HEK293 (cell line): ENCODE measurements at regions not wholly inside any gene's neighbourhood (a gene's known extent, or its start where the extent isn't known, plus 50 kb on each side); places are given as distances from the start of the nearest gene placed in this dataset.

Experiments
- CTCF ChIA-PET: fragments of 350-600 bp; formaldehyde crosslinking; extraction: SDS; loops from one replicate; lab custom pipeline; 2021; ENCODE audit warnings: antibody characterized with exemption; lab: Yijun Ruan, JAX
- POLR2A ChIA-PET: fragments of 300-600 bp; formaldehyde crosslinking; extraction: SDS; loops from one replicate; lab custom pipeline; 2020; ENCODE audit warnings: antibody characterized with exemption, inconsistent platforms; lab: Yijun Ruan, JAX
- H3K27ac ChIP-seq: fragments of 200-500 bp; sonication (Bioruptor generic); 2 replicates; pipeline ENCODE4 v1.5.1; 2014; ENCODE audit warnings: low read depth, low read length, control low read depth, inconsistent platforms; ENCODE audit errors: extremely low read depth
- H3K36me3 ChIP-seq, 2 experiments: fragments of 200-500 bp in 1 of 2; sonication (Bioruptor generic) in 1 of 2; 1 replicate in 1 of 2; 2 replicates in 1 of 2; pipeline ENCODE4 v1.5.1; 2014 to 2017; ENCODE audit warnings: inconsistent platforms in 2 of 2, low read length in 2 of 2; ENCODE audit not compliant: control insufficient read depth in 2 of 2, insufficient read depth in 1 of 2
- H3K4me1 ChIP-seq: fragments of 200-500 bp; sonication (Bioruptor generic); 2 replicates; pipeline ENCODE4 v1.5.1; 2014; ENCODE audit warnings: mild to moderate bottlenecking, low read length, inconsistent platforms; ENCODE audit not compliant: control insufficient read depth, insufficient read depth
- H3K4me3 ChIP-seq: 2 replicates; pipeline ENCODE4 v1.5.1; 2011; ENCODE audit warnings: low read depth, mild to moderate bottlenecking, control low read depth, low read length, moderate library complexity
- H3K9me3 ChIP-seq: fragments of 200-500 bp; sonication (Bioruptor generic); 2 replicates; pipeline ENCODE4 v1.5.1; 2014; ENCODE audit warnings: low read depth, low read length, inconsistent platforms; ENCODE audit not compliant: control insufficient read depth, insufficient read depth
- EGR2 ChIP-seq: fragments of 450-650 bp; formaldehyde crosslinking; IDR thresholded peaks from 2 replicates; pipeline ENCODE4 v1.5.1; 2016; ENCODE audit warnings: low read depth, missing biosample characterization, missing genetic modification characterization
- GLI4 ChIP-seq: fragments of 450-650 bp; formaldehyde crosslinking; IDR thresholded peaks from 2 replicates; pipeline ENCODE4 v1.5.1; 2016; ENCODE audit warnings: missing biosample characterization, missing genetic modification characterization
- ZBTB48 ChIP-seq: fragments of 450-650 bp; formaldehyde crosslinking; IDR thresholded peaks from 2 replicates; pipeline ENCODE4 v1.5.1; 2016; ENCODE audit warnings: missing biosample characterization, missing genetic modification characterization
- ZFP69B ChIP-seq: fragments of 450-650 bp; formaldehyde crosslinking; IDR thresholded peaks from 2 replicates; pipeline ENCODE4 v1.5.1; 2016; ENCODE audit warnings: missing biosample characterization, missing genetic modification characterization
- ZNF112 ChIP-seq: fragments of 450-650 bp; formaldehyde crosslinking; IDR thresholded peaks from 2 replicates; pipeline ENCODE4 v1.5.0; 2017; ENCODE audit warnings: missing biosample characterization, missing genetic modification characterization
- ZNF223 ChIP-seq: fragments of 450-650 bp; formaldehyde crosslinking; IDR thresholded peaks from 2 replicates; pipeline ENCODE4 v1.5.1; 2016; ENCODE audit warnings: missing biosample characterization, missing genetic modification characterization
- ZNF549 ChIP-seq: fragments of 450-650 bp; IDR thresholded peaks from 2 replicates; pipeline ENCODE4 v1.5.1; 2018; ENCODE audit warnings: missing biosample characterization, missing genetic modification characterization, mild to moderate bottlenecking, inconsistent platforms, moderate library complexity
- ZSCAN16 ChIP-seq: fragments of 450-650 bp; formaldehyde crosslinking; IDR thresholded peaks from 2 replicates; pipeline ENCODE4 v1.5.1; 2016; ENCODE audit warnings: missing biosample characterization, missing genetic modification characterization
- ZSCAN30 ChIP-seq: fragments of 450-650 bp; IDR thresholded peaks from 2 replicates; pipeline ENCODE4 v1.5.1; 2018; ENCODE audit warnings: missing biosample characterization, mild to moderate bottlenecking, missing genetic modification characterization, moderate library complexity
- TF ChIP-seq, protein P1 (sequence below): fragments of 450-650 bp; formaldehyde crosslinking; IDR thresholded peaks from 2 replicates; pipeline ENCODE4 v1.5.1; 2016; ENCODE audit warnings: missing biosample characterization, missing genetic modification characterization, low read depth
- TF ChIP-seq, protein P2 (sequence below): fragments of 450-650 bp; formaldehyde crosslinking; optimal IDR thresholded peaks from 2 replicates; pipeline ENCODE3; 2016; ENCODE audit warnings: missing biosample characterization, mild to moderate bottlenecking, missing genetic modification characterization
- TF ChIP-seq, protein P3 (sequence below): fragments of 450-650 bp; formaldehyde crosslinking; IDR thresholded peaks from 2 replicates; pipeline ENCODE4 v1.5.1; 2016; ENCODE audit warnings: missing biosample characterization, missing genetic modification characterization
- TF ChIP-seq, protein P4 (sequence below): fragments of 450-650 bp; formaldehyde crosslinking; IDR thresholded peaks from 2 replicates; pipeline ENCODE4 v1.5.1; 2016; ENCODE audit warnings: missing biosample characterization, missing genetic modification characterization
- TF ChIP-seq, protein P5 (sequence below): fragments of 450-650 bp; formaldehyde crosslinking; IDR thresholded peaks from 2 replicates; pipeline ENCODE4 v1.5.1; 2016; ENCODE audit warnings: missing biosample characterization, missing genetic modification characterization

DNA sequence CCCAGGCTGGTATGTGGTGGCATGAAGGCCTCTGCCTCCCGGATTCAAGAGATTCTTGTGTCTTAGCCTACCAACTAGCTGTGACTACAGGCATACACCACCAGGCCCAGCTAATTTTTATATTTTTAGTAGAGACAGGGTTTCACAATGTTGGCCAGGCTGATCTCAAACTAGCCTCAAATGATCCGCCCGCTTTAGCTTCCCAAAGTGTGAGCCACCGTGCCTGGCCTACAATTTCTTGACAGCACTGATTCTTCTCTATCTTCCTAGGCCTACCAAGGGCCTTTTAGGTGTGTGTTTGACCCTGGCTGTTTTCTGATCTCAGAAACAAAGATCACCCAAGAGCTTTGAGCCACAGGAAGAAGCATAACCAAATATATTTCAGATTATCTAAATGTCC is 540.8 kb upstream of the ADAMTS5 start (continued):
- TF ChIP-seq, protein P1, sequence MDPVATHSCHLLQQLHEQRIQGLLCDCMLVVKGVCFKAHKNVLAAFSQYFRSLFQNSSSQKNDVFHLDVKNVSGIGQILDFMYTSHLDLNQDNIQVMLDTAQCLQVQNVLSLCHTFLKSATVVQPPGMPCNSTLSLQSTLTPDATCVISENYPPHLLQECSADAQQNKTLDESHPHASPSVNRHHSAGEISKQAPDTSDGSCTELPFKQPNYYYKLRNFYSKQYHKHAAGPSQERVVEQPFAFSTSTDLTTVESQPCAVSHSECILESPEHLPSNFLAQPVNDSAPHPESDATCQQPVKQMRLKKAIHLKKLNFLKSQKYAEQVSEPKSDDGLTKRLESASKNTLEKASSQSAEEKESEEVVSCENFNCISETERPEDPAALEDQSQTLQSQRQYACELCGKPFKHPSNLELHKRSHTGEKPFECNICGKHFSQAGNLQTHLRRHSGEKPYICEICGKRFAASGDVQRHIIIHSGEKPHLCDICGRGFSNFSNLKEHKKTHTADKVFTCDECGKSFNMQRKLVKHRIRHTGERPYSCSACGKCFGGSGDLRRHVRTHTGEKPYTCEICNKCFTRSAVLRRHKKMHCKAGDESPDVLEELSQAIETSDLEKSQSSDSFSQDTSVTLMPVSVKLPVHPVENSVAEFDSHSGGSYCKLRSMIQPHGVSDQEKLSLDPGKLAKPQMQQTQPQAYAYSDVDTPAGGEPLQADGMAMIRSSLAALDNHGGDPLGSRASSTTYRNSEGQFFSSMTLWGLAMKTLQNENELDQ (tag by site-specific recombination), result no peak
- TF ChIP-seq EGR2 (tag by site-specific recombination), result no peak
- TF ChIP-seq, protein P2, sequence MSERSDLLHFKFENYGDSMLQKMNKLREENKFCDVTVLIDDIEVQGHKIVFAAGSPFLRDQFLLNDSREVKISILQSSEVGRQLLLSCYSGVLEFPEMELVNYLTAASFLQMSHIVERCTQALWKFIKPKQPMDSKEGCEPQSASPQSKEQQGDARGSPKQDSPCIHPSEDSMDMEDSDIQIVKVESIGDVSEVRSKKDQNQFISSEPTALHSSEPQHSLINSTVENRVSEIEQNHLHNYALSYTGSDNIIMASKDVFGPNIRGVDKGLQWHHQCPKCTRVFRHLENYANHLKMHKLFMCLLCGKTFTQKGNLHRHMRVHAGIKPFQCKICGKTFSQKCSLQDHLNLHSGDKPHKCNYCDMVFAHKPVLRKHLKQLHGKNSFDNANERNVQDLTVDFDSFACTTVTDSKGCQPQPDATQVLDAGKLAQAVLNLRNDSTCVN (tag by site-specific recombination), result no peak

DNA sequence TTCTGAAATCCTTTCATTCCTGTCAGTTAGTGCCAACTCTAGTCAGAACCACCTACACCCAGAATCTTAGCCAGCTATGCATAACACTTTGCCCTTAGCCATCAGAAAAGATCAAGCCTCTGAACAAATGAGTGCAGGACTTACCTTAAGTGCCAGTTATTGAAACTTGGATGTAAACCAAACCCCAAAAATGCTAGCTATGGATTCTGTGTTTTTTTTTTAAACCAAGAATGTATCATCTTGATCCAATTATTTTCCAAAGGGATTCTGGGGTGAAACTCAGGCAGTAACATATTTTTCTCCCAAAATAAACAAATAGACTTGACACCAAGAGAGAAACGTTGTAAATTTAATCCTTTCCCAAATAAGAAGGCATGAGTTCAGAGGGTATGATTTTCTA is 538.6 kb upstream of the ADAMTS5 start:
- H3K9me3 ChIP-seq, result no peaks in the 10 kb centered on the region
- POLR2A ChIA-PET, result no interaction called here
- H3K4me3 ChIP-seq, result no peak overlapping the region
- no peak overlapping the region for H3K27ac ChIP-seq
- H3K36me3 ChIP-seq, result no peaks in the 10 kb centered on the region
- no peaks in the 10 kb centered on the region for H3K4me1 ChIP-seq
- CTCF ChIA-PET, result interaction anchor here (0.6 kb wide), 1 partner anchor 368 kb away, joined by 3 read pairs; no protein-coding TSS in a partner anchor
- TF ChIP-seq, protein P3, sequence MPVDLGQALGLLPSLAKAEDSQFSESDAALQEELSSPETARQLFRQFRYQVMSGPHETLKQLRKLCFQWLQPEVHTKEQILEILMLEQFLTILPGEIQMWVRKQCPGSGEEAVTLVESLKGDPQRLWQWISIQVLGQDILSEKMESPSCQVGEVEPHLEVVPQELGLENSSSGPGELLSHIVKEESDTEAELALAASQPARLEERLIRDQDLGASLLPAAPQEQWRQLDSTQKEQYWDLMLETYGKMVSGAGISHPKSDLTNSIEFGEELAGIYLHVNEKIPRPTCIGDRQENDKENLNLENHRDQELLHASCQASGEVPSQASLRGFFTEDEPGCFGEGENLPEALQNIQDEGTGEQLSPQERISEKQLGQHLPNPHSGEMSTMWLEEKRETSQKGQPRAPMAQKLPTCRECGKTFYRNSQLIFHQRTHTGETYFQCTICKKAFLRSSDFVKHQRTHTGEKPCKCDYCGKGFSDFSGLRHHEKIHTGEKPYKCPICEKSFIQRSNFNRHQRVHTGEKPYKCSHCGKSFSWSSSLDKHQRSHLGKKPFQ (tag by site-specific recombination), result no peak
- TF ChIP-seq ZSCAN30 (tag by site-specific recombination), result no peak
- TF ChIP-seq, protein P4, sequence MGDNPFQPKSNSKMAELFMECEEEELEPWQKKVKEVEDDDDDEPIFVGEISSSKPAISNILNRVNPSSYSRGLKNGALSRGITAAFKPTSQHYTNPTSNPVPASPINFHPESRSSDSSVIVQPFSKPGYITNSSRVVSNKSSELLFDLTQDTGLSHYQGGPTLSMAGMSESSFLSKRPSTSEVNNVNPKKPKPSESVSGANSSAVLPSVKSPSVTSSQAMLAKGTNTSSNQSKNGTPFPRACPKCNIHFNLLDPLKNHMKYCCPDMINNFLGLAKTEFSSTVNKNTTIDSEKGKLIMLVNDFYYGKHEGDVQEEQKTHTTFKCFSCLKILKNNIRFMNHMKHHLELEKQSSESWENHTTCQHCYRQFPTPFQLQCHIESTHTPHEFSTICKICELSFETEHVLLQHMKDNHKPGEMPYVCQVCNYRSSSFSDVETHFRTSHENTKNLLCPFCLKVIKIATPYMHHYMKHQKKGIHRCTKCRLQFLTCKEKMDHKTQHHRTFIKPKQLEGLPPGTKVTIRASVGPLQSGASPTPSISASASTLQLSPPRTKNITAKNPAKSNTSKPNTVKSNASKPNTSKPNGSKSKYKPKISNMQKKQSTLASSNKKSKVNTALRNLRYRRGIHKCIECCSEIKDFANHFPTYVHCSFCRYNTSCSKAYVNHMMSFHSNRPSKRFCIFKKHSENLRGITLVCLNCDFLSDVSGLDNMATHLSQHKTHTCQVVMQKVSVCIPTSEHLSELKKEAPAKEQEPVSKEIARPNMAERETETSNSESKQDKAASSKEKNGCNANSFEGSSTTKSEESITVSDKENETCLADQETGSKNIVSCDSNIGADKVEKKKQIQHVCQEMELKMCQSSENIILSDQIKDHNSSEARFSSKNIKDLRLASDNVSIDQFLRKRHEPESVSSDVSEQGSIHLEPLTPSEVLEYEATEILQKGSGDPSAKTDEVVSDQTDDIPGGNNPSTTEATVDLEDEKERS, result no peak
- TF ChIP-seq ZNF112 (tag by site-specific recombination), result no peak
- TF ChIP-seq, protein P5, sequence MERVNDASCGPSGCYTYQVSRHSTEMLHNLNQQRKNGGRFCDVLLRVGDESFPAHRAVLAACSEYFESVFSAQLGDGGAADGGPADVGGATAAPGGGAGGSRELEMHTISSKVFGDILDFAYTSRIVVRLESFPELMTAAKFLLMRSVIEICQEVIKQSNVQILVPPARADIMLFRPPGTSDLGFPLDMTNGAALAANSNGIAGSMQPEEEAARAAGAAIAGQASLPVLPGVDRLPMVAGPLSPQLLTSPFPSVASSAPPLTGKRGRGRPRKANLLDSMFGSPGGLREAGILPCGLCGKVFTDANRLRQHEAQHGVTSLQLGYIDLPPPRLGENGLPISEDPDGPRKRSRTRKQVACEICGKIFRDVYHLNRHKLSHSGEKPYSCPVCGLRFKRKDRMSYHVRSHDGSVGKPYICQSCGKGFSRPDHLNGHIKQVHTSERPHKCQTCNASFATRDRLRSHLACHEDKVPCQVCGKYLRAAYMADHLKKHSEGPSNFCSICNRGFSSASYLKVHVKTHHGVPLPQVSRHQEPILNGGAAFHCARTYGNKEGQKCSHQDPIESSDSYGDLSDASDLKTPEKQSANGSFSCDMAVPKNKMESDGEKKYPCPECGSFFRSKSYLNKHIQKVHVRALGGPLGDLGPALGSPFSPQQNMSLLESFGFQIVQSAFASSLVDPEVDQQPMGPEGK (tag by site-specific recombination), result no peak
- TF ChIP-seq ZNF549 (tag by site-specific recombination), result no peak
- TF ChIP-seq ZFP69B (tag by site-specific recombination), result no peak
- no peak for TF ChIP-seq GLI4 (tag by site-specific recombination)
- TF ChIP-seq ZSCAN16 (tag by site-specific recombination), result no peak
- TF ChIP-seq ZBTB48 (tag by site-specific recombination), result no peak
- no peak for TF ChIP-seq ZNF223 (tag by site-specific recombination)
